ENCODE measurements at regions not wholly inside any gene's neighbourhood (a gene's known extent, or its start where the extent isn't known, plus 50 kb on each side); places are given as distances from the start of the nearest gene placed in this dataset.

DNA sequence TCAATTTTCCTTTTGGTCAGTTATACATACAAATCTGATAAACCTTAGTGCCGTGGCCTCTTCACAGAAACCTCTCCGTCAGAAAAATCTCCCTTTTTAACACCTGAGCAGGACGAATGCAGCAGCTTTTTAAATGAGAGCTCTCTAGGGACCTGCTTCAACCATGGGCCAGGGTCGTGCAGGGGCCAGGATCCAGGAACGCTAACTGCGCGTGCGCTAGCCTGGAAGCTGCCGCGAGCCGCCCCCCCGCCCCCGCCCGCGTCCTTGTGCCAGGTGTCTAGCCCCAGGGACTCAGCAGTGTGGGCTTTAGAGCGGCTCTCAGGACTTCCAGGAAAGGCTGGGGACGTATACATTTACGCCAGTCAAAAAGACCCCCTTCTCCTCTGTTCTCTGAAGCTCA lies 136.8 kb upstream of the FMN2 start:
- TF ChIP-seq POLR2A (IDR thresholded peaks at IDR 0.05) (no peak), CTCF (IDR thresholded peaks at IDR 0.05) (no peak)

Data from esophagus squamous epithelium (tissue), 4 donors.